H1 (cell line): ENCODE measurements at regions not wholly inside any gene's neighbourhood (a gene's known extent, or its start where the extent isn't known, plus 50 kb on each side); places are given as distances from the start of the nearest gene placed in this dataset.

Experiments
- CTCF ChIA-PET: fragments of 300-600 bp; sonication (Branson Sonifier 250); formaldehyde crosslinking; loops from one replicate; lab custom pipeline; 2021; ENCODE audit not compliant: partially characterized antibody; lab: Charles Lee
- POLR2A ChIA-PET: fragments of 300-600 bp; sonication (Branson Sonifier 250); formaldehyde crosslinking; loops from one replicate; lab custom pipeline; 2021; ENCODE audit warnings: inconsistent platforms; ENCODE audit not compliant: partially characterized antibody; lab: Charles Lee
- DNase-seq, 2 experiments: peaks; one replicate each; pipeline versions ENCODE4 v3.0.0 to v3.0.0-alpha.2; 2010 to 2022; ENCODE audit warnings: low spot score in 2 of 2, low read depth in 1 of 2, mixed read lengths in 1 of 2
- FAIRE-seq: peaks from 2 replicates; lab custom pipeline; 2011; peaks lifted over from hg19 to GRCh38; lab: Jason Lieb, UNC
- H2AFZ ChIP-seq: 2 replicates; pipeline ENCODE4 v1.8.1; 2012; ENCODE audit warnings: low read length, inconsistent platforms
- H2AK5ac ChIP-seq: 2 replicates; pipeline ENCODE4 v1.6.1; 2013; ENCODE audit warnings: low read depth, low read length
- H2BK120ac ChIP-seq: replicated peaks from 2 replicates; pipeline ENCODE3; 2013; ENCODE audit warnings: low read depth, low read length, inconsistent platforms
- H2BK12ac ChIP-seq: 2 replicates; pipeline ENCODE4 v1.6.1; 2013; ENCODE audit warnings: low read depth, low read length
- H2BK15ac ChIP-seq: 2 replicates; pipeline ENCODE4 v1.6.1; 2013; ENCODE audit warnings: low read length
- H2BK20ac ChIP-seq: 2 replicates; pipeline ENCODE4 v1.6.1; 2013; ENCODE audit warnings: low read length
- H2BK5ac ChIP-seq: 2 replicates; pipeline ENCODE4 v1.6.1; 2013; ENCODE audit warnings: low read depth, low read length
- H3K14ac ChIP-seq: 2 replicates; pipeline ENCODE4 v1.6.1; 2013; ENCODE audit warnings: inconsistent platforms; ENCODE audit not compliant: insufficient read length
- H3K18ac ChIP-seq: 2 replicates; pipeline ENCODE4 v1.6.1; 2013; ENCODE audit warnings: low read length; ENCODE audit errors: extremely low read depth
- H3K23ac ChIP-seq: 2 replicates; pipeline ENCODE4 v1.6.1; 2013; ENCODE audit warnings: inconsistent platforms; ENCODE audit not compliant: insufficient read length
- H3K23me2 ChIP-seq: 2 replicates; pipeline ENCODE4 v1.6.1; 2013; ENCODE audit warnings: low read depth, low read length
- H3K27ac ChIP-seq: 2 replicates; pipeline ENCODE4 v1.6.1; 2011; ENCODE audit warnings: low read depth, low read length, inconsistent platforms
- H3K27me3 ChIP-seq, 4 experiments: replicated peaks in 1 of 4; 1 replicate in 1 of 4; 2 replicates in 3 of 4; pipeline versions ENCODE4 v1.6.1 to v1.8.1; 2011 to 2013; ENCODE audit warnings: low read length in 3 of 4, mild to moderate bottlenecking in 3 of 4, inconsistent platforms in 2 of 4, mixed read lengths in 2 of 4, moderate library complexity in 1 of 4; ENCODE audit not compliant: control insufficient read depth in 3 of 4, insufficient read depth in 3 of 4; ENCODE audit errors: extremely low read depth in 1 of 4
- H3K36me3 ChIP-seq, 4 experiments: 2 replicates each; pipeline versions ENCODE4 v1.6.1 to v1.8.1; 2011 to 2013; ENCODE audit warnings: mild to moderate bottlenecking in 4 of 4, low read length in 3 of 4, moderate library complexity in 2 of 4, control low read depth in 1 of 4, inconsistent platforms in 1 of 4; ENCODE audit not compliant: insufficient read depth in 4 of 4, control insufficient read depth in 2 of 4
- H3K4ac ChIP-seq: replicated peaks from 2 replicates; pipeline ENCODE3; 2013; ENCODE audit warnings: low read length, low read depth, mixed read lengths, inconsistent platforms; ENCODE audit not compliant: insufficient read length
- H3K4me1 ChIP-seq, 4 experiments: replicated peaks in 1 of 4; 1 replicate in 1 of 4; 2 replicates in 3 of 4; pipeline versions ENCODE4 v1.6.1 to v1.8.1; 2011 to 2013; ENCODE audit warnings: low read length in 3 of 4, inconsistent platforms in 2 of 4, mixed read lengths in 1 of 4; ENCODE audit not compliant: insufficient read depth in 4 of 4, control insufficient read depth in 3 of 4
- H3K4me2 ChIP-seq, 2 experiments: 2 replicates each; pipeline versions ENCODE4 v1.6.1 to v1.8.1; 2011 to 2013; ENCODE audit warnings: low read depth in 2 of 2, low read length in 2 of 2, control low read depth in 1 of 2, inconsistent platforms in 1 of 2, mild to moderate bottlenecking in 1 of 2; ENCODE audit not compliant: insufficient read depth in 1 of 2
- H3K4me3 ChIP-seq, 4 experiments: fragments of 200-600, 300-600 bp in 1 of 4; sonication (generic), shearing (Covaris generic), sonication (Bioruptor Twin) in 1 of 4; 2 replicates each; pipeline versions ENCODE4 v1.5.1 to v1.8.1; 2011 to 2016; ENCODE audit warnings: low read length in 4 of 4, low read depth in 3 of 4, control low read depth in 2 of 4, inconsistent platforms in 2 of 4, mild to moderate bottlenecking in 2 of 4, mixed read lengths in 1 of 4, moderate library complexity in 1 of 4; ENCODE audit not compliant: insufficient read depth in 2 of 4; ENCODE audit errors: extremely low read depth in 1 of 4
- H3K56ac ChIP-seq: replicated peaks from 2 replicates; pipeline ENCODE3; 2013; ENCODE audit warnings: low read depth, mild to moderate bottlenecking, mixed read lengths, low read length, inconsistent platforms; ENCODE audit not compliant: insufficient read length
- H3K79me1 ChIP-seq: 2 replicates; pipeline ENCODE4 v1.6.1; 2013; ENCODE audit warnings: low read depth, low read length, control low read depth
- H3K79me2 ChIP-seq, 2 experiments: 2 replicates each; pipeline versions ENCODE4 v1.6.1 to v1.8.1; 2012 to 2013; ENCODE audit warnings: low read length in 2 of 2, mild to moderate bottlenecking in 2 of 2, inconsistent platforms in 1 of 2; ENCODE audit not compliant: insufficient read depth in 2 of 2, control insufficient read depth in 1 of 2
- H3K9ac ChIP-seq, 4 experiments: replicated peaks in 1 of 4; 1 replicate in 1 of 4; 2 replicates in 3 of 4; pipeline versions ENCODE4 v1.6.1 to v1.8.1; 2011 to 2013; ENCODE audit warnings: low read depth in 3 of 4, low read length in 3 of 4, control low read depth in 2 of 4, mild to moderate bottlenecking in 2 of 4, moderate library complexity in 2 of 4, inconsistent platforms in 1 of 4; ENCODE audit errors: extremely low read depth in 1 of 4
- H3K9me3 ChIP-seq, 2 experiments: 2 replicates each; pipeline versions ENCODE4 v1.6.1 to v1.8.1; 2012 to 2013; ENCODE audit warnings: mild to moderate bottlenecking in 2 of 2, moderate library complexity in 2 of 2, control low read depth in 1 of 2, inconsistent platforms in 1 of 2, low read depth in 1 of 2, low read length in 1 of 2, mixed read lengths in 1 of 2; ENCODE audit not compliant: insufficient read depth in 2 of 2
- H4K20me1 ChIP-seq, 2 experiments: replicated peaks in 1 of 2; 2 replicates each; pipeline versions ENCODE3 to v1.8.1; 2011 to 2013; ENCODE audit warnings: inconsistent platforms in 2 of 2, low read length in 2 of 2, mild to moderate bottlenecking in 1 of 2; ENCODE audit not compliant: insufficient read depth in 2 of 2, control insufficient read depth in 1 of 2
- H4K5ac ChIP-seq: 2 replicates; pipeline ENCODE4 v1.6.1; 2013; ENCODE audit warnings: low read length, low read depth, mixed read lengths, inconsistent platforms; ENCODE audit not compliant: insufficient read length
- H4K8ac ChIP-seq: 2 replicates; pipeline ENCODE4 v1.8.0; 2013; ENCODE audit warnings: mild to moderate bottlenecking, moderate library complexity, low read length, inconsistent platforms; ENCODE audit not compliant: insufficient read depth; ENCODE audit errors: extremely low read depth
- H4K91ac ChIP-seq: replicated peaks from 2 replicates; pipeline ENCODE3; 2013; ENCODE audit warnings: low read length, mixed read lengths, inconsistent platforms; ENCODE audit not compliant: insufficient read length
- CTBP2 ChIP-seq: IDR thresholded peaks from 2 replicates; pipeline ENCODE4 v1.7.0; 2011; ENCODE audit warnings: borderline replicate concordance, mild to moderate bottlenecking, moderate library complexity, mixed read lengths, low read length; ENCODE audit not compliant: insufficient read depth, insufficient read length
- CTCF ChIP-seq, 3 experiments: IDR thresholded peaks; 1 replicate in 2 of 3; 2 replicates in 1 of 3; pipeline versions ENCODE4 v1.5.1 to v1.6.1; 2011; ENCODE audit warnings: low read length in 3 of 3, mild to moderate bottlenecking in 3 of 3, inconsistent platforms in 2 of 3, low read depth in 1 of 3, moderate library complexity in 1 of 3; ENCODE audit not compliant: insufficient read depth in 1 of 3; ENCODE audit errors: control extremely low read depth in 1 of 3
- EGR1 ChIP-seq: IDR thresholded peaks from 2 replicates; pipeline ENCODE4 v1.6.1; 2011; ENCODE audit warnings: low read depth, low read length, borderline replicate concordance
- JUND ChIP-seq: IDR thresholded peaks from 2 replicates; pipeline ENCODE4 v1.6.1; 2011; ENCODE audit warnings: mild to moderate bottlenecking, improper control_type of control experiment, low read length
- KDM1A ChIP-seq: fragments of 200-600, 300-600 bp; sonication (generic); IDR thresholded peaks from 2 replicates; pipeline ENCODE4 v1.7.1; 2016; ENCODE audit warnings: mild to moderate bottlenecking, low read length, borderline replicate concordance
- MAX ChIP-seq: IDR thresholded peaks from 2 replicates; pipeline ENCODE4 v1.6.1; 2012; ENCODE audit warnings: inconsistent platforms
- NRF1 ChIP-seq: IDR thresholded peaks from 2 replicates; pipeline ENCODE4 v1.6.1; 2011; ENCODE audit warnings: mild to moderate bottlenecking, low read depth, low read length, improper control_type of control experiment
- RNF2 ChIP-seq: fragments of 200-900, 300-1000 bp; sonication (generic); IDR thresholded peaks from 2 replicates; pipeline ENCODE4 v1.7.1; 2016; ENCODE audit warnings: borderline replicate concordance, low read depth, mild to moderate bottlenecking, antibody characterized with exemption, low read length; ENCODE audit not compliant: poor library complexity, severe bottlenecking; ENCODE audit errors: missing control alignments
- RXRA ChIP-seq: IDR thresholded peaks from 2 replicates; pipeline ENCODE4 v1.6.1; 2011; ENCODE audit warnings: low read depth, mild to moderate bottlenecking, low read length, moderate library complexity; ENCODE audit not compliant: insufficient read depth
- SIN3A ChIP-seq, 2 experiments: IDR thresholded peaks in 1 of 2; conservative IDR thresholded peaks in 1 of 2; 2 replicates each; pipeline ENCODE4 v1.6.1; 2011 to 2012; ENCODE audit warnings: low read length in 2 of 2, improper control_type of control experiment in 1 of 2, low read depth in 1 of 2, mild to moderate bottlenecking in 1 of 2
- TEAD4 ChIP-seq: IDR thresholded peaks from 2 replicates; pipeline ENCODE4 v1.6.1; 2012; ENCODE audit warnings: low read depth, low read length, inconsistent platforms, mixed read lengths
- WGBS, 2 experiments: shearing (Covaris generic) in 1 of 2; methylation state at CpG; one replicate each; pipeline versions ENCODE4 v1.1.6 to v1.1.7; 2013 to 2015; ENCODE audit warnings: low lambda C conversion rate in 2 of 2, mixed read lengths in 2 of 2, inconsistent platforms in 1 of 2, low coverage in 1 of 2, missing lambda C conversion rate in 1 of 2; ENCODE audit not compliant: insufficient replicate concordance in 2 of 2, insufficient coverage in 1 of 2, insufficient read length in 1 of 2; ENCODE audit errors: extremely low coverage in 1 of 2, missing lambda C conversion rate in 1 of 2; 5-methylcytosine and 5-hydroxymethylcytosine counted together

GRCh38 chr7:41773756-41774155 lies 70.9 kb upstream of the INHBA start:
- 92% methylated on average over 4 of the region's 4 CpGs; no CpG with 5 or more reads in 1 of the 2 experiments for WGBS, 2 experiments
- no peak for TF ChIP-seq KDM1A
- no peak for TF ChIP-seq TEAD4
- no peak for TF ChIP-seq JUND
- TF ChIP-seq MAX: no peak
- TF ChIP-seq EGR1: no peak
- no peak for TF ChIP-seq RXRA
- TF ChIP-seq CTCF (IDR thresholded peaks at IDR 0.05; ENCODE audit: control extremely low read depth in 1 of 3, insufficient read depth in 1 of 3, low read depth in 1 of 3, low read length in 3 of 3): no peak
- no peak for TF ChIP-seq CTBP2
- TF ChIP-seq RNF2: no peak
- TF ChIP-seq NRF1: no peak
- no peak for TF ChIP-seq SIN3A (conservative IDR thresholded peaks at IDR 0.05 in 1 of 2, IDR thresholded peaks at IDR 0.05 in 1 of 2; ENCODE audit: low read depth in 1 of 2, low read length in 2 of 2)

More at GRCh38 chr7:41773756-41774155, 70.9 kb upstream of the INHBA start:
- Histone ChIP-seq H3K4me1 (no peaks in the 10 kb centered on the region), H3K56ac (no peak overlapping the region), H3K27me3 (no peaks in the 10 kb centered on the region), H3K36me3 (no peaks in the 10 kb centered on the region), H4K20me1 (no peaks in the 10 kb centered on the region), H3K23ac (no peak overlapping the region), H3K79me2 (no peaks in the 10 kb centered on the region), H3K9ac (no peak overlapping the region), H2AK5ac (no peak overlapping the region), H3K4me2 (no peak overlapping the region), H2BK5ac (no peak overlapping the region), H3K18ac (no peak overlapping the region), H2BK12ac (no peak overlapping the region), H2BK20ac (no peak overlapping the region), H4K91ac (no peak overlapping the region), H2BK15ac (no peak overlapping the region; the same call in 1 of the 2 replicates), H2BK120ac (no peak overlapping the region), H3K27ac (no peak overlapping the region), H3K9me3 (no peaks in the 10 kb centered on the region), H3K23me2 (no peaks in the 10 kb centered on the region), H3K14ac (no peak overlapping the region), H3K79me1 (no peaks in the 10 kb centered on the region), H3K4me3 (no peak overlapping the region), H2AFZ (no peak overlapping the region; the same call in 1 of the 2 replicates), H4K5ac (no peak overlapping the region), H4K8ac (no peak overlapping the region), H3K4ac (no peak overlapping the region)
- POLR2A ChIA-PET: no interaction called here
- CTCF ChIA-PET: interaction anchor here (1.0 to 1.2 kb wide), 2 partner anchors 41 to 167 kb away, joined by 3 to 4 read pairs; no protein-coding TSS in a partner anchor
- no peak for DNase-seq
- no peak for FAIRE-seq
